Ovary (tissue), 7 donors: ENCODE measurements at regions not wholly inside any gene's neighbourhood (a gene's known extent, or its start where the extent isn't known, plus 50 kb on each side); places are given as distances from the start of the nearest gene placed in this dataset.
"Not testable (repeated sequence)": the region's sequence is repeated elsewhere in the genome, so short reads cannot be mapped to it uniquely, and the experiment has no call there.

Experiments
- DNase-seq, 5 donors: peaks; one replicate each; pipeline ENCODE4 v3.0.0-alpha.2; 2019 to 2020
- H3K27ac ChIP-seq, 2 donors: fragments of 200-600 bp; one replicate each; pipeline versions ENCODE4 v1.5.1 to v1.8.0; 2019 to 2022
- H3K27me3 ChIP-seq: fragments of 200-600 bp; one replicate; pipeline ENCODE4 v1.8.0; 2022
- H3K36me3 ChIP-seq: fragments of 200-600 bp; sonication (generic); one replicate; pipeline ENCODE4 v1.5.1; 2019
- H3K4me1 ChIP-seq: one replicate; pipeline ENCODE4 v1.8.1; 2013; ENCODE audit warnings: mild to moderate bottlenecking, moderate library complexity; ENCODE audit not compliant: insufficient read depth
- H3K4me3 ChIP-seq: fragments of 200-600 bp; sonication (generic); one replicate; pipeline ENCODE4 v1.5.1; 2017
- H3K9me3 ChIP-seq, 2 donors: fragments of 200-600 bp in 1 of 2; sonication (generic) in 1 of 2; one replicate each; pipeline versions ENCODE4 v1.5.1 to v1.8.1; 2013 to 2019; ENCODE audit warnings: mild to moderate bottlenecking in 1 of 2, moderate library complexity in 1 of 2
- CTCF ChIP-seq, 3 donors: fragments of 450-650 bp in 2 of 3; fragments of 200-600 bp in 1 of 3; IDR thresholded peaks; one replicate each; pipeline versions ENCODE4 v1.5.1 to v1.8.0; 2016 to 2022; ENCODE audit warnings: antibody characterized with exemption in 3 of 3, mild to moderate bottlenecking in 1 of 3
- EP300 ChIP-seq: sonication (generic); formaldehyde crosslinking; IDR thresholded peaks from one replicate; pipeline ENCODE4 v1.6.1; 2017; ENCODE audit warnings: antibody characterized with exemption
- POLR2A ChIP-seq: fragments of 450-650 bp; IDR thresholded peaks from one replicate; pipeline ENCODE4 v1.6.1; 2017; ENCODE audit warnings: antibody characterized with exemption, mild to moderate bottlenecking, moderate library complexity
- WGBS, 3 donors: extraction: QIAGEN DNeasy Blood & Tissue Kit in 1 of 3; methylation state at CpG; one replicate each; pipeline versions ENCODE4 v1.1.5 to v1.1.7; 2013 to 2017; 5-methylcytosine and 5-hydroxymethylcytosine counted together
- intact Hi-C, 4 donors: fragments of 100-400 bp; cut with DNase I; formaldehyde crosslinking; loops; one replicate each; pipeline versions ENCODE4 v1.11.0 to v1.15.1; 2022 to 2023
- donor health status: DM: no; HTN: no; CAD: no; lungs with moderate emphysema.
- donor health status: DM: no; HTN: no; CAD: no.
- donor health status: Bipolar disorder and iron deficiency.
- donor health status: DM: no; HTN: no; CAD: no.
- donor health status: DM: yes; HTN: yes; CAD: no.

DNA sequence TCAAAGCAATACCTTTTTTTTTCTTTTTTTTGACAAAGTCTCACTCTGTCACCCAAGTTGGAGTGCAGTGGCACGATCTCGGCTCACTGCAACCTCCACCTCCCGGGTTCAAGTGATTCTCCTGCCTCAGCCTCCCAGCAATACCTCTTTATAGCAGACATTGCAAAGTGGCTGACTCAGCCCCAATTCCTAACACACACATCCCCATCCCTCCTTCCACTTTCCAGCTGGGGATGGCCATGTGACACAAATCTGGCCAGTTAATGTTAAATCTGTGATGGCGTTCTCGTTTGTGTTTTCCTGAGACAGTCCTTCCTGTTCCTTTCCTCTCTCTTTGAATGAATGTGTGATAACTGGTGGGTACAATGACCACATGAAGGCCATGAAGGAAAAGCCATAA, 276.2 kb upstream of the KLF3 start:
- H3K4me3 ChIP-seq: no peak overlapping the region
- WGBS, 3 donors: 54 to 64% (median 57%) methylated on average over 5 of the region's 5 CpGs
- H3K4me1 ChIP-seq: peaks cover 18% of the 10 kb centered on the region
- TF ChIP-seq POLR2A (no peak), EP300 (no peak), CTCF (IDR thresholded peaks at IDR 0.05) (no peak)
- no peaks in the 10 kb centered on the region for H3K27me3 ChIP-seq
- no peaks in the 10 kb centered on the region for H3K36me3 ChIP-seq
- no peak for DNase-seq
- H3K27ac ChIP-seq: no peak overlapping the region
- no peaks in the 10 kb centered on the region for H3K9me3 ChIP-seq
- intact Hi-C loops: no loop called here

DNA sequence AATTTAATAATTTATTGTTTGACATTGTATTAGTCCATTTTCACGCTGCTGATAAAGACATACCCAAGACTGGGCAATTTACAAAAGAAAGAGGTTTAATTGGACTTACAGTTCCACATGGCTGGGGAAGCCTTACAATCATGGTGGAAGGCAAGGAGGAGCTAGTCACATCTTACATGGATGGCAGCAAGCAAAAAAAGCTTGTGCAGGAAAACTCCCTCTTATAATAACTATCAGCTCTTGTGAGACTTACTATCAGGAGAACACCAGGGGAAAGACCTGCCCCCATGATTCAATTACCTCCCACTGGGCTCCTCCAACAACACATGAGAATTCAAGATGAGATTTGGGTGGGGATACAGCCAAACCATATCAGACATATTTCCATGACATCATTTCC, 275.1 kb upstream of the KLF3 start:
- H3K4me3 ChIP-seq, intact Hi-C loops, H3K9me3 ChIP-seq, H3K27ac ChIP-seq, H3K27me3 ChIP-seq, DNase-seq, H3K36me3 ChIP-seq: not testable (repeated sequence)
- 41 to 100% (median 49%) methylated on average over 1 of the region's 1 CpG for WGBS, 3 donors
- peaks cover 12% of the 10 kb centered on the region for H3K4me1 ChIP-seq

DNA sequence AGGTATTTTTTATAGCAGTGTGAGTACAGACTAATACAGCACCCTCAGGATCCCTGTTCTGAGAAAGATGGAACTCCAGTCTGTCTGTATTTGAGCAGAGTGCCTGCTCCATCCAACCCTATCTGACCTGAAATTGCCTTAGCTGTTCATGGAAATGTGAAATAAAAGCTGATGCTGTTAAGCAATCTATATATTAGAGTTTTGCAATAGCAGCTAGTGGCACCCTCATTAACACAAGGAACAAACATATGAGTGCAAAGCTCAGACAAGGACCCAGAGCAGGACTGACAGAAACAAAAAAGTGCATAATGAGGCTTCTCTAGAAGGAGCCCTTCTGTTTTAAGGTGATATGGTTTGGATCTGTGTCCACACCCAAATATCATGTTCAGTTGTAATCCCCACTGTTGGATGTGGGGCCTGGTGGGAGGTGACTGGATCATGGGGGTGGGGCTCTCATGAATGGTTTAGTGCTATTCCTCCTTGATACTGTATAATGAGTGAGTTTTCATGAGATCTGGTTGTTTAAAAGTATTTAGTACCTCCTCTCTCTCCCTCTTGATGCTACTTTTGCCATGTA, 272.9 kb upstream of the KLF3 start:
- peaks cover 8% of the 10 kb centered on the region for H3K4me1 ChIP-seq
- no peak overlapping the region for H3K4me3 ChIP-seq
- H3K27ac ChIP-seq: no peak overlapping the region
- H3K9me3 ChIP-seq: no peaks in the 10 kb centered on the region
- TF ChIP-seq POLR2A (no peak), CTCF (IDR thresholded peaks at IDR 0.05) (no peak), EP300 (no peak)
- intact Hi-C loops: no loop called here
- no peaks in the 10 kb centered on the region for H3K36me3 ChIP-seq
- no peaks in the 10 kb centered on the region for H3K27me3 ChIP-seq
- DNase-seq: no peak

DNA sequence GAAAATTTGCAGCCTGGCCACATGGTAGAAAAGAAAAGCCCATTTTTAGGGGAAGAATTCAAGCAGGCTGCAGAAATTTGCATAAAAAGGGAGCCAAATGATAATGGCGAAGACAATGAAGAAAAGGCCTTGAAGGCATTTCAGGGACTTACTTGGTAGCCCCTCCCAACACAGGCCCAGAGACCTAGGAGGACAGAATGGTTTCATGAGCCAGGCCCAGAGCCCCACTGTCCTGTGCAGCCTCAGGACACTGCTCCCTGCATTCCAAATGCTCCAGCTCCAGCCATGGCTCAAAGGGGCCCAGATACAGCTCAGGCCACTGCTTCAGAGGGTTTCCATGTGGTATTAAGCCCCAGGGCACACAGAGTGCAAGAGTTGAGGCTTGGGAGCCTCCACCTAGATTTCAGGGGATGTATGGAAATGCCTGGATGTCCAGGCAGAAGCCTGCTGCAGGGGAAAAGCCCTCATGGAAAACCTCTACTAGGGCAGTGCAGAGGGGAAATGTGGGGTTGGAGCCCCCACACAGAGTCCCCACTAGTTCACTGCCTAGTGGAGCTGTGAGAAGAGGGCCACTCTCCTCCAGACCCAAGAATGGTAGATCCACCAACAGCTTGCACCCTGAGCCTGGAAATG, 271.7 kb upstream of the KLF3 start:
- WGBS, 3 donors: 83 to 100% (median 98%) methylated on average over 1 of the region's 1 CpG
- intact Hi-C loops: no loop called here

More for the DNA sequence above, 271.7 kb upstream of the KLF3 start:
- Histone ChIP-seq H3K4me1 (peaks cover 6% of the 10 kb centered on the region), H3K27ac (no peak overlapping the region), H3K27me3 (no peaks in the 10 kb centered on the region), H3K36me3 (no peaks in the 10 kb centered on the region), H3K9me3 (no peaks in the 10 kb centered on the region), H3K4me3 (no peak overlapping the region)
- no peak for TF ChIP-seq CTCF (IDR thresholded peaks at IDR 0.05)
- no peak for TF ChIP-seq EP300
- no peak for TF ChIP-seq POLR2A
- DNase-seq: no peak
